ENCODE measurements at regions not wholly inside any gene's neighbourhood (a gene's known extent, or its start where the extent isn't known, plus 50 kb on each side); places are given as distances from the start of the nearest gene placed in this dataset.

- Histone ChIP-seq H3K4me3 (no peak overlapping the region), H3K27ac (no peak overlapping the region), H3K9me3 (no peaks in the 10 kb centered on the region), H3K36me3 (no peaks in the 10 kb centered on the region), H3K27me3 (no peaks in the 10 kb centered on the region), H3K4me1 (ENCODE audit: insufficient read depth) (no peaks in the 10 kb centered on the region)
- TF ChIP-seq EP300 (IDR thresholded peaks at IDR 0.05), result no peak
- TF ChIP-seq POLR2A (IDR thresholded peaks at IDR 0.05), result no peak
- no peak for TF ChIP-seq CTCF (IDR thresholded peaks at IDR 0.05)
- intact Hi-C loops (cut with DNase I), result no loop called here
- DNase-seq, result no peak
Measured at GRCh38 chr2:51990684-51991083, 958.8 kb upstream of the NRXN1 start.

- TF ChIP-seq POLR2A (IDR thresholded peaks at IDR 0.05) (no peak), CTCF (IDR thresholded peaks at IDR 0.05) (no peak), EP300 (IDR thresholded peaks at IDR 0.05) (no peak)
- Histone ChIP-seq H3K27me3 (no peaks in the 10 kb centered on the region), H3K4me3 (no peak overlapping the region), H3K9me3 (no peaks in the 10 kb centered on the region), H3K36me3 (no peaks in the 10 kb centered on the region), H3K27ac (no peak overlapping the region), H3K4me1 (ENCODE audit: insufficient read depth) (no peaks in the 10 kb centered on the region)
- intact Hi-C loops (cut with DNase I), result no loop called here
- 31 to 50% (median 33%) methylated on average over 2 of the region's 2 CpGs for WGBS, 3 donors
- no peak for DNase-seq
Measured at GRCh38 chr2:51986101-51986500, 954.2 kb upstream of the NRXN1 start.

- TF ChIP-seq CTCF (IDR thresholded peaks at IDR 0.05) (no peak), EP300 (IDR thresholded peaks at IDR 0.05) (no peak), POLR2A (IDR thresholded peaks at IDR 0.05) (no peak)
- Histone ChIP-seq H3K9me3 (no peaks in the 10 kb centered on the region), H3K27me3 (no peaks in the 10 kb centered on the region), H3K36me3 (no peaks in the 10 kb centered on the region), H3K4me3 (no peak overlapping the region), H3K27ac (no peak overlapping the region), H3K4me1 (ENCODE audit: insufficient read depth) (no peaks in the 10 kb centered on the region)
- DNase-seq, result no peak
- intact Hi-C loops (cut with DNase I), result no loop called here
- 42 to 54% (median 48%) methylated on average over 2 of the region's 2 CpGs for WGBS, 3 donors
Measured at GRCh38 chr2:51981783-51982182, 949.9 kb upstream of the NRXN1 start.

- no peak overlapping the region for H3K4me3 ChIP-seq
- H3K36me3 ChIP-seq, result no peaks in the 10 kb centered on the region
- no peak for DNase-seq
- H3K27me3 ChIP-seq, result no peaks in the 10 kb centered on the region
- H3K27ac ChIP-seq, result no peak overlapping the region
- TF ChIP-seq CTCF (IDR thresholded peaks at IDR 0.05), result no peak
- TF ChIP-seq POLR2A (IDR thresholded peaks at IDR 0.05), result no peak
- no peak for TF ChIP-seq EP300 (IDR thresholded peaks at IDR 0.05)
- no peaks in the 10 kb centered on the region for H3K9me3 ChIP-seq
- WGBS, 3 donors, result 76 to 82% (median 79%) methylated on average over 2 of the region's 2 CpGs
- no peaks in the 10 kb centered on the region for H3K4me1 ChIP-seq (ENCODE audit: insufficient read depth)
- intact Hi-C loops (cut with DNase I), result no loop called here
Measured at GRCh38 chr2:51976623-51977022, 944.7 kb upstream of the NRXN1 start.

GRCh38 chr2:51971136-51971535 is 939.2 kb upstream of the NRXN1 start:
- intact Hi-C loops (cut with DNase I), result no loop called here
- no peaks in the 10 kb centered on the region for H3K36me3 ChIP-seq
- no peaks in the 10 kb centered on the region for H3K27me3 ChIP-seq
- no peak overlapping the region for H3K4me3 ChIP-seq
- TF ChIP-seq POLR2A (IDR thresholded peaks at IDR 0.05) (no peak), CTCF (IDR thresholded peaks at IDR 0.05) (no peak), EP300 (IDR thresholded peaks at IDR 0.05) (no peak)
- DNase-seq, result no peak
- no peaks in the 10 kb centered on the region for H3K9me3 ChIP-seq
- no peaks in the 10 kb centered on the region for H3K4me1 ChIP-seq (ENCODE audit: insufficient read depth)
- H3K27ac ChIP-seq, result no peak overlapping the region
- WGBS, 3 donors, result 29 to 35% (median 32%) methylated on average over 1 of the region's 1 CpG
